ENCODE measurements at regions not wholly inside any gene's neighbourhood (a gene's known extent, or its start where the extent isn't known, plus 50 kb on each side); places are given as distances from the start of the nearest gene placed in this dataset.

DNA sequence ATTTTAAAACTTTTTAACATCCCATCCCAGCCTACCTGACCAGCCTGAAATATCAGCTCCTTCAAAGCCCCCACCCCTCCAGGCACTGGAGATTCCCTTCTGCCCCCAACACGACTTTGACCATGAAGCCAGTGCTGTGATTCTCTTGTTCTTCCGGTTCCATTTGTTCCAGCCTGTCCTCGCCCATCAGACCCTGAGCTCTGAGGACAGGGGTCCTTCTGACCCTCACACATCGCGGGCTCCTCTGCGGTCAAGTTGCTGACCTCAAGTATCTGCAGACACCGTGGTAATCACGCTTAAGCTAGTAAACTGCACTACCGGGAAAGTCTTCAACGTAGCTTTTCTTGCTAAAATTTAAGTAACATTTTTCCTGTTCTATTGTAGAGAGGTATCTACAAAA is 282.2 kb upstream of the SALL3 start:
- DNase-seq (ENCODE audit: low spot score): no peak
- H3K4me3 ChIP-seq (ENCODE audit: low read depth, low read length, poor library complexity, severe bottlenecking): no peak overlapping the region
- H4K20me1 ChIP-seq (ENCODE audit: insufficient read depth, low read length): no peaks in the 10 kb centered on the region
- H3K9me2 ChIP-seq (ENCODE audit: insufficient read depth, low read length): no peaks in the 10 kb centered on the region
- H2AFZ ChIP-seq (ENCODE audit: low read length): no peak overlapping the region
- H3K27ac ChIP-seq (ENCODE audit: low read depth, low read length, poor library complexity, severe bottlenecking): no peak overlapping the region
- no TSS peak for BruUV-seq (replicated peaks)
- no peaks in the 10 kb centered on the region for H3K79me2 ChIP-seq (ENCODE audit: insufficient read depth, low read depth, low read length)
- no peak overlapping the region for H3K4me2 ChIP-seq (ENCODE audit: low read length)
- CTCF ChIA-PET (ENCODE audit: unreplicated experiment): no interaction called here
- H3K4me1 ChIP-seq (ENCODE audit: insufficient read depth, low read length, poor library complexity, severe bottlenecking): no peaks in the 10 kb centered on the region
- no peak for TF ChIP-seq EZH2phosphoT487 (IDR thresholded peaks at IDR 0.05; ENCODE audit: borderline replicate concordance, low read depth, low read length)
- TF ChIP-seq, protein P1, sequence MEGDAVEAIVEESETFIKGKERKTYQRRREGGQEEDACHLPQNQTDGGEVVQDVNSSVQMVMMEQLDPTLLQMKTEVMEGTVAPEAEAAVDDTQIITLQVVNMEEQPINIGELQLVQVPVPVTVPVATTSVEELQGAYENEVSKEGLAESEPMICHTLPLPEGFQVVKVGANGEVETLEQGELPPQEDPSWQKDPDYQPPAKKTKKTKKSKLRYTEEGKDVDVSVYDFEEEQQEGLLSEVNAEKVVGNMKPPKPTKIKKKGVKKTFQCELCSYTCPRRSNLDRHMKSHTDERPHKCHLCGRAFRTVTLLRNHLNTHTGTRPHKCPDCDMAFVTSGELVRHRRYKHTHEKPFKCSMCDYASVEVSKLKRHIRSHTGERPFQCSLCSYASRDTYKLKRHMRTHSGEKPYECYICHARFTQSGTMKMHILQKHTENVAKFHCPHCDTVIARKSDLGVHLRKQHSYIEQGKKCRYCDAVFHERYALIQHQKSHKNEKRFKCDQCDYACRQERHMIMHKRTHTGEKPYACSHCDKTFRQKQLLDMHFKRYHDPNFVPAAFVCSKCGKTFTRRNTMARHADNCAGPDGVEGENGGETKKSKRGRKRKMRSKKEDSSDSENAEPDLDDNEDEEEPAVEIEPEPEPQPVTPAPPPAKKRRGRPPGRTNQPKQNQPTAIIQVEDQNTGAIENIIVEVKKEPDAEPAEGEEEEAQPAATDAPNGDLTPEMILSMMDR (conservative IDR thresholded peaks at IDR 0.05; ENCODE audit: low read length): no peak
- H3K36me3 ChIP-seq (ENCODE audit: insufficient read depth, low read length): no peaks in the 10 kb centered on the region
- no peaks in the 10 kb centered on the region for H3K9me3 ChIP-seq (ENCODE audit: low read length)
- POLR2A ChIA-PET: no interaction called here
- intact Hi-C loops (cut with micrococcal nuclease; ENCODE audit: unreplicated experiment): no loop called here

GRCh38 chr18:78698914-78699313 is 280.7 kb upstream of the SALL3 start:
- POLR2A ChIA-PET: no interaction called here
- DNase-seq (ENCODE audit: low spot score): no peak

GRCh38 chr18:78699499-78699898 is 280.1 kb upstream of the SALL3 start:
- Histone ChIP-seq H3K36me3 (ENCODE audit: insufficient read depth, low read length) (no peaks in the 10 kb centered on the region), H3K4me3 (ENCODE audit: low read depth, low read length, poor library complexity, severe bottlenecking) (no peak overlapping the region), H3K27ac (ENCODE audit: low read depth, low read length, poor library complexity, severe bottlenecking) (no peak overlapping the region), H3K79me2 (ENCODE audit: insufficient read depth, low read depth, low read length) (no peaks in the 10 kb centered on the region), H3K4me1 (ENCODE audit: insufficient read depth, low read length, poor library complexity, severe bottlenecking) (no peaks in the 10 kb centered on the region), H3K9me3 (ENCODE audit: low read length) (no peaks in the 10 kb centered on the region), H4K20me1 (ENCODE audit: insufficient read depth, low read length) (no peaks in the 10 kb centered on the region), H2AFZ (ENCODE audit: low read length) (no peak overlapping the region), H3K4me2 (ENCODE audit: low read length) (no peak overlapping the region), H3K9me2 (ENCODE audit: insufficient read depth, low read length) (no peaks in the 10 kb centered on the region)
- TF ChIP-seq, protein P1 (conservative IDR thresholded peaks at IDR 0.05; ENCODE audit: low read length): no peak
- TF ChIP-seq EZH2phosphoT487 (IDR thresholded peaks at IDR 0.05; ENCODE audit: borderline replicate concordance, low read depth, low read length): no peak
- no peak for DNase-seq (ENCODE audit: low spot score)
- ChIA-PET CTCF (ENCODE audit: unreplicated experiment) (no interaction called here), POLR2A (interaction anchor here (0.7 kb wide), 1 partner anchor 860 kb away, joined by 3 read pairs; no protein-coding TSS in a partner anchor)
- BruUV-seq (replicated peaks): no TSS peak
- intact Hi-C loops (cut with micrococcal nuclease; ENCODE audit: unreplicated experiment): no loop called here

More at GRCh38 chr18:78698914-78699313, 280.7 kb upstream of the SALL3 start:
- BruUV-seq (replicated peaks): no TSS peak
- no peaks in the 10 kb centered on the region for H3K9me2 ChIP-seq (ENCODE audit: insufficient read depth, low read length)
- H3K36me3 ChIP-seq (ENCODE audit: insufficient read depth, low read length): no peaks in the 10 kb centered on the region
- TF ChIP-seq, protein P1 (conservative IDR thresholded peaks at IDR 0.05; ENCODE audit: low read length): no peak
- no peak for TF ChIP-seq EZH2phosphoT487 (IDR thresholded peaks at IDR 0.05; ENCODE audit: borderline replicate concordance, low read depth, low read length)
- no peak overlapping the region for H3K4me2 ChIP-seq (ENCODE audit: low read length)
- no peaks in the 10 kb centered on the region for H3K9me3 ChIP-seq (ENCODE audit: low read length)
- H3K27ac ChIP-seq (ENCODE audit: low read depth, low read length, poor library complexity, severe bottlenecking): no peak overlapping the region
- CTCF ChIA-PET (ENCODE audit: unreplicated experiment): no interaction called here
- intact Hi-C loops (cut with micrococcal nuclease; ENCODE audit: unreplicated experiment): no loop called here
- no peak overlapping the region for H3K4me3 ChIP-seq (ENCODE audit: low read depth, low read length, poor library complexity, severe bottlenecking)
- H3K79me2 ChIP-seq (ENCODE audit: insufficient read depth, low read depth, low read length): no peaks in the 10 kb centered on the region
- H3K4me1 ChIP-seq (ENCODE audit: insufficient read depth, low read length, poor library complexity, severe bottlenecking): no peaks in the 10 kb centered on the region
- H2AFZ ChIP-seq (ENCODE audit: low read length): no peak overlapping the region
- no peaks in the 10 kb centered on the region for H4K20me1 ChIP-seq (ENCODE audit: insufficient read depth, low read length)
